ENCODE measurements at regions not wholly inside any gene's neighbourhood (a gene's known extent, or its start where the extent isn't known, plus 50 kb on each side); places are given as distances from the start of the nearest gene placed in this dataset.
"Not testable (repeated sequence)": the region's sequence is repeated elsewhere in the genome, so short reads cannot be mapped to it uniquely, and the experiment has no call there.

- no peak overlapping the region for H3K27ac ChIP-seq
- H3K27me3 ChIP-seq (replicated peaks) = no peaks in the 10 kb centered on the region
- DNase-seq = no peak
- H3K4me3 ChIP-seq (ENCODE audit: low read depth, low read length) = no peak overlapping the region
- TF ChIP-seq, protein P1, sequence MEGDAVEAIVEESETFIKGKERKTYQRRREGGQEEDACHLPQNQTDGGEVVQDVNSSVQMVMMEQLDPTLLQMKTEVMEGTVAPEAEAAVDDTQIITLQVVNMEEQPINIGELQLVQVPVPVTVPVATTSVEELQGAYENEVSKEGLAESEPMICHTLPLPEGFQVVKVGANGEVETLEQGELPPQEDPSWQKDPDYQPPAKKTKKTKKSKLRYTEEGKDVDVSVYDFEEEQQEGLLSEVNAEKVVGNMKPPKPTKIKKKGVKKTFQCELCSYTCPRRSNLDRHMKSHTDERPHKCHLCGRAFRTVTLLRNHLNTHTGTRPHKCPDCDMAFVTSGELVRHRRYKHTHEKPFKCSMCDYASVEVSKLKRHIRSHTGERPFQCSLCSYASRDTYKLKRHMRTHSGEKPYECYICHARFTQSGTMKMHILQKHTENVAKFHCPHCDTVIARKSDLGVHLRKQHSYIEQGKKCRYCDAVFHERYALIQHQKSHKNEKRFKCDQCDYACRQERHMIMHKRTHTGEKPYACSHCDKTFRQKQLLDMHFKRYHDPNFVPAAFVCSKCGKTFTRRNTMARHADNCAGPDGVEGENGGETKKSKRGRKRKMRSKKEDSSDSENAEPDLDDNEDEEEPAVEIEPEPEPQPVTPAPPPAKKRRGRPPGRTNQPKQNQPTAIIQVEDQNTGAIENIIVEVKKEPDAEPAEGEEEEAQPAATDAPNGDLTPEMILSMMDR (IDR thresholded peaks at IDR 0.05; ENCODE audit: low read depth, low read length, missing control alignments) = no peak
- in situ Hi-C loops (cut with HindIII; ENCODE audit: low pct_ligation_motif_present, low sequenced_read_pairs) = no loop called here
- no peaks in the 10 kb centered on the region for H3K36me3 ChIP-seq (replicated peaks)
Observed at GRCh38 chr22:45091254-45091854, 72.4 kb upstream of the NUP50 start.

GRCh38 chr22:45091875-45092274 lies 71.8 kb upstream of the NUP50 start:
- H3K4me3 ChIP-seq (ENCODE audit: low read depth, low read length); in situ Hi-C loops (cut with HindIII; ENCODE audit: low pct_ligation_motif_present, low sequenced_read_pairs); H3K36me3 ChIP-seq (replicated peaks); H3K27ac ChIP-seq; H3K27me3 ChIP-seq (replicated peaks); DNase-seq: not testable (repeated sequence)

DNA sequence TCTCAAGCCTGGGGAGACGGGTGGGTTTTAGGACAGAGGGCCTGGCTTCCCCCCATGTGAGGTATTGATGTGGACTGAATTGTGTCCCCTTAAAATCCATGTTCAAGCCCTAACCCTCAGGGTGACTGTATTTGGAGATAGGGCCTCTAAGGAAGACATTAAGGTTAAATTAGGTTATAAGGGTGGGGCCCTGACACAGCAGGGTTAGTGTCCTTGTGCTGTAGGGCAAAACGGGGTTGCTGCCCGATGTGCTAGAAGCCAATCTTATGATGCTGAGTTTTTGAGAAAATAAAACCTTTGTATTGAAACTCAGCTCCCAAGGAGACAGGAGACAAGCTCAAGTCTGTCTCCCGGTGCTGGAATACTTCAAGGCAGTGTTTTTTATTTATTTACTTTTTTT lies 71.1 kb upstream of the NUP50 start:
- no peaks in the 10 kb centered on the region for H3K36me3 ChIP-seq (replicated peaks)
- no peak overlapping the region for H3K4me3 ChIP-seq (ENCODE audit: low read depth, low read length)
- no peak for DNase-seq
- in situ Hi-C loops (cut with HindIII; ENCODE audit: low pct_ligation_motif_present, low sequenced_read_pairs) = no loop called here
- TF ChIP-seq, protein P1 (IDR thresholded peaks at IDR 0.05; ENCODE audit: low read depth, low read length, missing control alignments) = no peak
- H3K27ac ChIP-seq = no peak overlapping the region
- no peaks in the 10 kb centered on the region for H3K27me3 ChIP-seq (replicated peaks)

GRCh38 chr22:45093609-45094008 lies 70.1 kb upstream of the NUP50 start:
- no peak for DNase-seq
- no peaks in the 10 kb centered on the region for H3K27me3 ChIP-seq (replicated peaks)
- TF ChIP-seq, protein P1 (IDR thresholded peaks at IDR 0.05; ENCODE audit: low read depth, low read length, missing control alignments) = no peak
- no peaks in the 10 kb centered on the region for H3K36me3 ChIP-seq (replicated peaks)
- no peak overlapping the region for H3K4me3 ChIP-seq (ENCODE audit: low read depth, low read length)
- in situ Hi-C loops (cut with HindIII; ENCODE audit: low pct_ligation_motif_present, low sequenced_read_pairs) = no loop called here
- no peak overlapping the region for H3K27ac ChIP-seq

DNA sequence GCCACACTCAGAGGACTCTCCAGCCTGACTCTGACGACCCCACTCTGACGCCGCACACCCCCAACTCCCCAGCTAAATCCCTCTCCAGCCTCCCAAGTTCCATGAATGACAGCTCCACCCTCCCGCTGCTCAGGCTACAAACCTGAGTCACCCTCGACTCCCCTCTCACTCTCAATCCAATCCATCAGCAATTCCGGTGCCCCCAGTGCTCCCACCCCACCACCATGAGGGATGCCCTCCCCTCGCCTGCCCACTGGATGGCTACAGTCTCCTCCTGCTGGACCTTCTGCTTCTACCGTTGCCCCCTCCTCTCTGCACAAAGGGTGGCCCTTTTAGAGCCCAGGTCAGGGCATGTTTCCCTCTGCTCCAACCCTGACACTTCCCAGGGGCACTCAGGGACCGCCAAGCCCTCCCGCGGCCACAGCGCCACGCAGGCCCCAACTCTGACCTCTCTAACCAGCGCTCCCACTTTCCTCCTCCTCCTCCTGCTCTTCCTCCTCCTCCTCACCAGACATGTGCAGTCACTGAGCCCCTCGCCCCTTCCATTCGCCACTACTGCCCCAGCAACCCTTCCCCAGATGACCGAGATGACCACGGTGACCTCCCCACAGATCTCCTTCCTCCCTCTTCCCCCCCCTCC lies 69.5 kb upstream of the NUP50 start:
- no peak overlapping the region for H3K27ac ChIP-seq
- in situ Hi-C loops (cut with HindIII; ENCODE audit: low pct_ligation_motif_present, low sequenced_read_pairs) = no loop called here
- TF ChIP-seq, protein P1 (IDR thresholded peaks at IDR 0.05; ENCODE audit: low read depth, low read length, missing control alignments) = no peak

GRCh38 chr22:45094825-45095224 lies 68.9 kb upstream of the NUP50 start:
- Histone ChIP-seq H3K36me3 (replicated peaks) (no peaks in the 10 kb centered on the region), H3K27me3 (replicated peaks) (no peaks in the 10 kb centered on the region), H3K27ac (no peak overlapping the region), H3K4me3 (ENCODE audit: low read depth, low read length) (no peak overlapping the region)
- in situ Hi-C loops (cut with HindIII; ENCODE audit: low pct_ligation_motif_present, low sequenced_read_pairs) = no loop called here
- DNase-seq = no peak
- TF ChIP-seq, protein P1 (IDR thresholded peaks at IDR 0.05; ENCODE audit: low read depth, low read length, missing control alignments) = no peak

More for the DNA sequence above, 69.5 kb upstream of the NUP50 start:
- H3K36me3 ChIP-seq (replicated peaks) = no peaks in the 10 kb centered on the region
- no peaks in the 10 kb centered on the region for H3K27me3 ChIP-seq (replicated peaks)
- no peak overlapping the region for H3K4me3 ChIP-seq (ENCODE audit: low read depth, low read length)
- DNase-seq = no peak

Data from brain microvascular endothelial cell (primary cell).